Fibroblast of lung (primary cell): ENCODE measurements at regions not wholly inside any gene's neighbourhood (a gene's known extent, or its start where the extent isn't known, plus 50 kb on each side); places are given as distances from the start of the nearest gene placed in this dataset.

Experiments
- CTCF ChIP-seq, 2 donors: IDR thresholded peaks in 1 of 2; conservative IDR thresholded peaks in 1 of 2; 1 replicate in 1 of 2; 2 replicates in 1 of 2; pipeline ENCODE4 v1.5.1; 2011 to 2012; ENCODE audit warnings: low read length in 2 of 2, control low read depth in 1 of 2, inconsistent platforms in 1 of 2, low read depth in 1 of 2, mild to moderate bottlenecking in 1 of 2
- EZH2 ChIP-seq: IDR thresholded peaks from 2 replicates; pipeline ENCODE4 v1.5.1; 2012; ENCODE audit warnings: low read length, control low read depth, mild to moderate bottlenecking; ENCODE audit errors: missing control alignments

DNA sequence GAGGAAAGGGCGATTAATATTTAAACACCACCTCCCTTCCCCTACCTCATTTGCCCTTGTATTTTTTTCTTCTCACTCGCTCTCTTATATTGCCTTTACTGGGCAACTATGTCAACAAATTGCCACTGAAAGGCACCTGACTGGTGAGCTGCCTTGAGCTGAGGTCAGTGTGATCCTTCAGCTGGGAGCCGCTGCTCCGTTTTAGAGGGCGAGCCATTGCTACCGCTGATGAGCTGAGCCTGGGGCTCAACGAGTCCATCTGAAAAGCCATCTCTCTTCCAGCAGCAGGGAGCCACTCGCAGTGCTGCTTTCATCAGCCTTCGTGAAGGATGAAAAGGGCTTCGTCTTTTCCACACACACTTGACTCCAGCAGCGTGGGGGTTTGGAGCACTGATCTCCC is 108.0 kb upstream of the KIF26B start:
- TF ChIP-seq CTCF (conservative IDR thresholded peaks at IDR 0.05 in 1 of 2, IDR thresholded peaks at IDR 0.05 in 1 of 2; ENCODE audit: low read depth in 1 of 2, low read length in 2 of 2) (no peak), EZH2 (no peak)
